Stimulated activated CD8-positive, alpha-beta memory T cell treated with anti-CD3 and anti-CD28 coated beads, Interleukin-12 subunit alpha, Interleukin-12 subunit beta, amount 100 ng/mL, for 24 hours (primary cell): ENCODE measurements at regions not wholly inside any gene's neighbourhood (a gene's known extent, or its start where the extent isn't known, plus 50 kb on each side); places are given as distances from the start of the nearest gene placed in this dataset.

Experiments
- DNase-seq: peaks from one replicate; pipeline ENCODE4 v3.0.0-alpha.2; 2020; ENCODE audit errors: extremely low read depth

GRCh38 chr10:131669838-131670237 is 231.0 kb upstream of the PPP2R2D start:
- DNase-seq = no peak

- no peak for DNase-seq
Observed at GRCh38 chr10:131670341-131670740, 230.5 kb upstream of the PPP2R2D start.

- no peak for DNase-seq
Observed at GRCh38 chr10:131673396-131673795, 227.4 kb upstream of the PPP2R2D start.

GRCh38 chr10:131674130-131674529 is 226.7 kb upstream of the PPP2R2D start:
- no peak for DNase-seq

GRCh38 chr10:131675104-131675503 is 225.7 kb upstream of the PPP2R2D start:
- no peak for DNase-seq

GRCh38 chr10:131676046-131676799 is 224.6 kb upstream of the PPP2R2D start:
- no peak for DNase-seq

- no peak for DNase-seq
Observed at GRCh38 chr10:131676800-131677421, 223.9 kb upstream of the PPP2R2D start.

GRCh38 chr10:131677671-131678070 is 223.1 kb upstream of the PPP2R2D start:
- no peak for DNase-seq

GRCh38 chr10:131678171-131678570 is 222.6 kb upstream of the PPP2R2D start:
- no peak for DNase-seq

GRCh38 chr10:131678613-131679012 is 222.2 kb upstream of the PPP2R2D start:
- DNase-seq = no peak

- no peak for DNase-seq
Observed at GRCh38 chr10:131679926-131680325, 220.9 kb upstream of the PPP2R2D start.

GRCh38 chr10:131681122-131681521 is 219.7 kb upstream of the PPP2R2D start:
- DNase-seq = no peak

GRCh38 chr10:131681656-131682055 is 219.2 kb upstream of the PPP2R2D start:
- DNase-seq = no peak

- no peak for DNase-seq
Observed at GRCh38 chr10:131682271-131682962, 218.4 kb upstream of the PPP2R2D start.

- DNase-seq = no peak
Observed at GRCh38 chr10:131683281-131683861, 217.4 kb upstream of the PPP2R2D start.

- no peak for DNase-seq
Observed at GRCh38 chr10:131683941-131684340, 216.9 kb upstream of the PPP2R2D start.

- DNase-seq = no peak
Observed at GRCh38 chr10:131685007-131685406, 215.8 kb upstream of the PPP2R2D start.

- DNase-seq = no peak
Observed at GRCh38 chr10:131685576-131685975, 215.2 kb upstream of the PPP2R2D start.

GRCh38 chr10:131686781-131687420 is 213.9 kb upstream of the PPP2R2D start:
- no peak for DNase-seq

- no peak for DNase-seq
Observed at GRCh38 chr10:131688304-131688703, 212.5 kb upstream of the PPP2R2D start.

- DNase-seq = no peak
Observed at GRCh38 chr10:131689016-131689415, 211.8 kb upstream of the PPP2R2D start.

- DNase-seq = no peak
Observed at GRCh38 chr10:131689486-131689885, 211.3 kb upstream of the PPP2R2D start.
